Endodermal cell (in vitro differentiated cells): ENCODE measurements at regions not wholly inside any gene's neighbourhood (a gene's known extent, or its start where the extent isn't known, plus 50 kb on each side); places are given as distances from the start of the nearest gene placed in this dataset.

Source experiments
- DNase-seq: peaks from one replicate; pipeline ENCODE4 v3.0.0-alpha.2; 2017
- H3K27ac ChIP-seq: 2 replicates; pipeline ENCODE4 v1.5.1; 2013; ENCODE audit warnings: mild to moderate bottlenecking, low read depth, low read length, moderate library complexity
- H3K27me3 ChIP-seq: 2 replicates; pipeline ENCODE4 v1.6.1; 2013; ENCODE audit warnings: mild to moderate bottlenecking, low read length, moderate library complexity; ENCODE audit not compliant: insufficient read depth, control insufficient read depth, poor library complexity, severe bottlenecking
- H3K36me3 ChIP-seq: 2 replicates; pipeline ENCODE4 v1.7.0; 2013; ENCODE audit warnings: mild to moderate bottlenecking, low read length, moderate library complexity; ENCODE audit not compliant: control insufficient read depth, insufficient read depth
- H3K4me1 ChIP-seq: one replicate; pipeline ENCODE4 v1.7.0; 2013; ENCODE audit warnings: low read length; ENCODE audit not compliant: control insufficient read depth, insufficient read depth
- H3K4me3 ChIP-seq: 2 replicates; pipeline ENCODE4 v1.5.1; 2013; ENCODE audit warnings: mild to moderate bottlenecking, low read length, moderate library complexity
- H3K9ac ChIP-seq: 2 replicates; pipeline ENCODE4 v1.6.1; 2013; ENCODE audit warnings: mild to moderate bottlenecking, low read length, moderate library complexity; ENCODE audit not compliant: poor library complexity, severe bottlenecking; ENCODE audit errors: extremely low read depth
- H3K9me3 ChIP-seq: 2 replicates; pipeline ENCODE4 v1.6.1; 2013; ENCODE audit warnings: mild to moderate bottlenecking, low read length, moderate library complexity; ENCODE audit not compliant: control insufficient read depth
- H3K27ac Mint-ChIP-seq: 2 replicates; pipeline ENCODE4 v1.8.0; 2020; ENCODE audit warnings: mixed read lengths
- H3K27me3 Mint-ChIP-seq: 2 replicates; pipeline ENCODE4 v1.8.0; 2021; ENCODE audit warnings: mild to moderate bottlenecking, mixed read lengths; ENCODE audit not compliant: insufficient read depth
- H3K36me3 Mint-ChIP-seq: 2 replicates; pipeline ENCODE4 v1.8.0; 2020; ENCODE audit warnings: low read depth, mixed read lengths
- H3K4me1 Mint-ChIP-seq: 2 replicates; pipeline ENCODE4 v1.8.0; 2020; ENCODE audit warnings: mixed read lengths
- H3K4me3 Mint-ChIP-seq: 2 replicates; pipeline ENCODE4 v1.8.0; 2020; ENCODE audit warnings: mild to moderate bottlenecking, moderate library complexity, mixed read lengths
- H3K9me3 Mint-ChIP-seq: 2 replicates; pipeline ENCODE4 v1.8.0; 2020; ENCODE audit warnings: mild to moderate bottlenecking, mixed read lengths
- WGBS, 2 experiments: methylation state at CpG; one replicate each; pipeline versions ENCODE4 v1.1.5 to v1.1.7; 2013; ENCODE audit warnings: missing lambda C conversion rate in 2 of 2, mixed read lengths in 1 of 2; ENCODE audit not compliant: insufficient coverage in 1 of 2, insufficient read length in 1 of 2; 5-methylcytosine and 5-hydroxymethylcytosine counted together
- TF ChIP-seq, protein P1 (sequence below): fragments of 200-600 bp; sonication (generic); conservative IDR thresholded peaks from 2 replicates; pipeline ENCODE4 v1.5.0; 2021; ENCODE audit warnings: antibody characterized with exemption, mild to moderate bottlenecking

DNA sequence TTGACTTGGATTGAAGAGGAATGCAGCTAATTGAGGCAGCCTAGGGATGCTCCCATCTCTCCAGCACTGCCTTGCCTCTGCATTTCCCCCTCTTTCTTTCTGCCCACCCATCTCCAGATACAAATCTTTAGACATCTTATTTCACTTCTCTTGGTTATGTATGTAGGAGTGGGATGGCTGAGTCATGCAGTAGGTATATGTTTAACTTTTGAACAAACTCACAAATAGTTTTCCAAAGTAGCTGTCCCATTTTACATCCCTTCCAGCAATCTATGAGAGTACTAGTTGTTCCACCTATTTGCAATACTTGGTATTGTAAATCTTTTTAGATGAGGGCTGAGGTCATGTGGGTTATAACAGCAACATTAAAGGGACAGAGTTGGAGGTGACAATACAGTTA is 329.9 kb downstream of the DYSF start:
- TF ChIP-seq, protein P1, sequence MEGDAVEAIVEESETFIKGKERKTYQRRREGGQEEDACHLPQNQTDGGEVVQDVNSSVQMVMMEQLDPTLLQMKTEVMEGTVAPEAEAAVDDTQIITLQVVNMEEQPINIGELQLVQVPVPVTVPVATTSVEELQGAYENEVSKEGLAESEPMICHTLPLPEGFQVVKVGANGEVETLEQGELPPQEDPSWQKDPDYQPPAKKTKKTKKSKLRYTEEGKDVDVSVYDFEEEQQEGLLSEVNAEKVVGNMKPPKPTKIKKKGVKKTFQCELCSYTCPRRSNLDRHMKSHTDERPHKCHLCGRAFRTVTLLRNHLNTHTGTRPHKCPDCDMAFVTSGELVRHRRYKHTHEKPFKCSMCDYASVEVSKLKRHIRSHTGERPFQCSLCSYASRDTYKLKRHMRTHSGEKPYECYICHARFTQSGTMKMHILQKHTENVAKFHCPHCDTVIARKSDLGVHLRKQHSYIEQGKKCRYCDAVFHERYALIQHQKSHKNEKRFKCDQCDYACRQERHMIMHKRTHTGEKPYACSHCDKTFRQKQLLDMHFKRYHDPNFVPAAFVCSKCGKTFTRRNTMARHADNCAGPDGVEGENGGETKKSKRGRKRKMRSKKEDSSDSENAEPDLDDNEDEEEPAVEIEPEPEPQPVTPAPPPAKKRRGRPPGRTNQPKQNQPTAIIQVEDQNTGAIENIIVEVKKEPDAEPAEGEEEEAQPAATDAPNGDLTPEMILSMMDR = no peak
- Mint-ChIP-seq H3K4me1 (no peaks in the 10 kb centered on the region), H3K27me3 (no peaks in the 10 kb centered on the region), H3K4me3 (no peak overlapping the region), H3K27ac (no peak overlapping the region), H3K36me3 (no peaks in the 10 kb centered on the region), H3K9me3 (no peaks in the 10 kb centered on the region)
- H3K27ac ChIP-seq = no peak overlapping the region
- no peaks in the 10 kb centered on the region for H3K36me3 ChIP-seq
- DNase-seq = no peak
- no peaks in the 10 kb centered on the region for H3K9me3 ChIP-seq
- H3K27me3 ChIP-seq = no peaks in the 10 kb centered on the region
- no peak overlapping the region for H3K9ac ChIP-seq
- no peak overlapping the region for H3K4me3 ChIP-seq
- H3K4me1 ChIP-seq = no peaks in the 10 kb centered on the region

DNA sequence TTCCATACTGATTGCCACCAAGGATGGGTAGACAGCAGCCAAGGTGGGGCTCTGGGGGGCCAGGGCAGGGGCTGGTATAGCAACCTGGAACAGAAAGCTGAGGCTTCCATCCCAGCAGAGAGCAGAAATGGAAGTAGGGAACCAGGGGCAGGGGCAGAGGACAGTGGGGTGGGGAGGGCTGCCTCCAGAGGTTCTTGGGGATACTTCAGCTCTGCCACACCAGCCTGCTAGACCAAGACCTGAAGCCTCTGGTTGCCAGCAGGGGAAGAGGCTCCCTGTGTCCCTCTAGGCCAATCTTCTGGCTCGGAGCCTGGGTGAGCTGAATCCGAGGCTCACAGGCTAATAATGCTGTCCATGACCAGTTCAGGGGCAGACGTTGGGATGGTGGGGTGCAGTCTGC is 329.0 kb downstream of the DYSF start:
- Mint-ChIP-seq H3K27me3 (no peaks in the 10 kb centered on the region), H3K27ac (no peak overlapping the region), H3K4me3 (no peak overlapping the region), H3K36me3 (no peaks in the 10 kb centered on the region), H3K9me3 (no peaks in the 10 kb centered on the region), H3K4me1 (no peaks in the 10 kb centered on the region)
- no peak for DNase-seq
- Histone ChIP-seq H3K27me3 (no peaks in the 10 kb centered on the region), H3K9me3 (no peaks in the 10 kb centered on the region), H3K36me3 (no peaks in the 10 kb centered on the region), H3K4me3 (no peak overlapping the region), H3K27ac (no peak overlapping the region), H3K4me1 (no peaks in the 10 kb centered on the region), H3K9ac (no peak overlapping the region)
- 92 to 100% methylated on average over 2 to 3 of the region's 3 CpGs for WGBS, 2 experiments
- TF ChIP-seq, protein P1 = no peak

DNA sequence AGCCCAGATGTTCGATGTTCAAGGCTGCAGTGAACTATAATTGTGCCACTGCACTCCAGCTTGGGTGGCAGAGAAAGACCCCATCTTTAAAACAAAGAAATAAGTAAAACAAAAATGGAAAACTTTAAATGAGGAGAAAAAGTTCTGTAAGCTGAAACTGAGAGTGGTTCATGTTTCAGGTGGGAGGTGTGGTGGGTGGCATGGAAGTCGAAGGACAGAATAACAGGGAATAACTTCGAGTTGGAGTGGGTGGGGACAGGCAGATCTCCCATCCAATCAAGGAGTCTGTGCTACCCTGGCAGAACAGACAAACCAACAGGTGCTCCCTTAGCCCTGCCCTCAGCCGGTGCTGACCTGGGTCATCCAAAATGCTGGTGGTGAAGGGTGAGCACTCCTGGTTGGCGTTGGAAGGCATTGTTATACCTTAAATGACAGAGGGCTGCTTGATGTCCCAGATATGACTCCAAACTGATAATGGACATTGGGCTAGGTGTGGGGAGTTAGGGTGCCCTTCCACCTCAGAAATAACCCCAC is 328.4 kb downstream of the DYSF start:
- H3K36me3 ChIP-seq = no peaks in the 10 kb centered on the region
- 83 to 90% methylated on average over 2 to 5 of the region's 5 CpGs for WGBS, 2 experiments
- Mint-ChIP-seq H3K9me3 (no peaks in the 10 kb centered on the region), H3K4me1 (no peaks in the 10 kb centered on the region), H3K4me3 (no peak overlapping the region), H3K27me3 (no peaks in the 10 kb centered on the region), H3K36me3 (no peaks in the 10 kb centered on the region), H3K27ac (no peak overlapping the region)
- DNase-seq = peak; percentile 15
- no peaks in the 10 kb centered on the region for H3K4me1 ChIP-seq
- TF ChIP-seq, protein P1 = no peak
- H3K27ac ChIP-seq = no peak overlapping the region
- no peak overlapping the region for H3K4me3 ChIP-seq
- H3K9ac ChIP-seq = no peak overlapping the region
- H3K27me3 ChIP-seq = no peaks in the 10 kb centered on the region
- H3K9me3 ChIP-seq = no peaks in the 10 kb centered on the region
